K562 (cell line): ENCODE measurements at regions not wholly inside any gene's neighbourhood (a gene's known extent, or its start where the extent isn't known, plus 50 kb on each side); places are given as distances from the start of the nearest gene placed in this dataset.

ENCODE experiments used
- ATAC-seq: fragments of 200-7000 bp; cut with Tn5 transposase; 3 replicates; pipeline ENCODE4 v1.9.1; 2020; ENCODE audit warnings: moderate library complexity
- BruUV-seq: library from RNA; stranded (reverse); fragments of 400-500 nt; replicated peaks from 2 replicates; lab custom pipeline; 2021; lab: Mats Ljungman, UMichigan
- CTCF ChIA-PET: fragments of 300-600 bp; formaldehyde crosslinking; extraction: SDS; loops from one replicate; lab custom pipeline; 2021; ENCODE audit warnings: low intra/inter-chr PET ratio; lab: Yijun Ruan, JAX
- POLR2A ChIA-PET: fragments of 300-600, 350-650 bp; sonication (Branson Sonifier 250); formaldehyde crosslinking; extraction: SDS; loops from one replicate; lab custom pipeline; 2021; ENCODE audit warnings: antibody characterized with exemption, inconsistent platforms; lab: Yijun Ruan, JAX
- DNase-seq, 4 experiments: peaks; one replicate each; pipeline versions ENCODE4 v3.0.0 to v3.0.0-alpha.2; 2011 to 2018; ENCODE audit warnings: low spot score in 3 of 4, mixed read lengths in 3 of 4; ENCODE audit errors: extremely low read depth in 1 of 4
- FAIRE-seq: peaks from 2 replicates; lab custom pipeline; 2011; peaks lifted over from hg19 to GRCh38; lab: Jason Lieb, UNC
- H2AFZ ChIP-seq: 2 replicates; pipeline ENCODE4 v1.6.0; 2011; ENCODE audit warnings: low read depth, low read length, control low read depth, inconsistent platforms
- H3K27ac ChIP-seq: fragments of 200-600 bp; 3 replicates; pipeline ENCODE4 v1.8.0; 2011; ENCODE audit warnings: low read depth, mild to moderate bottlenecking, control low read depth, inconsistent platforms, low read length, moderate library complexity, mixed read lengths; ENCODE audit errors: extremely low read depth
- H3K27me3 ChIP-seq, 2 experiments: fragments of 300-600 bp in 1 of 2; 2 replicates in 1 of 2; 3 replicates in 1 of 2; pipeline versions ENCODE4 v1.6.0 to v1.8.0; 2011; ENCODE audit warnings: inconsistent platforms in 2 of 2, low read length in 2 of 2, mild to moderate bottlenecking in 1 of 2, mixed read lengths in 1 of 2, moderate library complexity in 1 of 2; ENCODE audit not compliant: control insufficient read depth in 2 of 2, insufficient read depth in 2 of 2
- H3K36me3 ChIP-seq: fragments of 300-600 bp; 3 replicates; pipeline ENCODE4 v1.8.0; 2011; ENCODE audit warnings: mild to moderate bottlenecking, low read length, inconsistent platforms; ENCODE audit not compliant: control insufficient read depth, insufficient read depth
- H3K4me1 ChIP-seq, 2 experiments: fragments of 200-600 bp in 1 of 2; replicated peaks in 1 of 2; 2 replicates in 1 of 2; 3 replicates in 1 of 2; pipeline versions ENCODE4 v1.5.1 to v1.8.0; 2011; ENCODE audit warnings: inconsistent platforms in 2 of 2, low read length in 2 of 2, mild to moderate bottlenecking in 1 of 2, mixed read lengths in 1 of 2, moderate library complexity in 1 of 2; ENCODE audit not compliant: control insufficient read depth in 2 of 2, insufficient read depth in 2 of 2
- H3K4me2 ChIP-seq: 2 replicates; pipeline ENCODE4 v1.6.1; 2011; ENCODE audit warnings: low read length, control low read depth, inconsistent platforms, mixed read lengths; ENCODE audit not compliant: insufficient read depth
- H3K4me3 ChIP-seq: fragments of 200-600 bp; sonication (generic), shearing (Covaris generic); 2 replicates; pipeline ENCODE4 v1.5.1; 2016; ENCODE audit warnings: control low read depth, inconsistent platforms
- H3K79me2 ChIP-seq: fragments of 200-600 bp; 3 replicates; pipeline ENCODE4 v1.8.0; 2011; ENCODE audit warnings: low read length, inconsistent platforms; ENCODE audit not compliant: control insufficient read depth, insufficient read depth
- H3K9ac ChIP-seq, 2 experiments: 2 replicates each; pipeline versions ENCODE4 v1.6.0 to v1.6.1; 2011; ENCODE audit warnings: low read depth in 2 of 2, low read length in 2 of 2, control low read depth in 1 of 2, inconsistent platforms in 1 of 2, mild to moderate bottlenecking in 1 of 2, mixed read lengths in 1 of 2; ENCODE audit not compliant: insufficient read depth in 1 of 2
- H3K9me1 ChIP-seq: one replicate; pipeline ENCODE4 v1.6.0; 2011; ENCODE audit warnings: inconsistent platforms, mild to moderate bottlenecking, low read length, moderate library complexity; ENCODE audit not compliant: control insufficient read depth, insufficient read depth
- H3K9me3 ChIP-seq: replicated peaks from 2 replicates; pipeline ENCODE4 v1.5.1; 2011; ENCODE audit warnings: low read depth, low read length, inconsistent platforms; ENCODE audit not compliant: control insufficient read depth, insufficient read depth
- H4K20me1 ChIP-seq: replicated peaks from 2 replicates; pipeline ENCODE4 v1.6.1; 2011; ENCODE audit warnings: low read length, inconsistent platforms, mixed read lengths; ENCODE audit not compliant: control insufficient read depth, insufficient read depth
- ARID1B ChIP-seq: fragments of 450-650 bp; IDR thresholded peaks from 2 replicates; pipeline ENCODE4 v1.6.1; 2016; ENCODE audit warnings: antibody characterized with exemption, mild to moderate bottlenecking, inconsistent platforms
- CUX1 ChIP-seq: fragments of 200-800 bp; sonication (Bioruptor generic); IDR thresholded peaks from 2 replicates; pipeline ENCODE4 v1.6.1; 2016; ENCODE audit warnings: missing genetic modification characterization, missing compliant biosample characterization
- KDM2B ChIP-seq: fragments of 250-450 bp; sonication (Bioruptor Pico); IDR thresholded peaks from 2 replicates; pipeline ENCODE4 v1.8.0; 2021; ENCODE audit warnings: mild to moderate bottlenecking, moderate library complexity
- L3MBTL2 ChIP-seq: fragments of 450-650 bp; IDR thresholded peaks from 2 replicates; pipeline ENCODE4 v1.6.1; 2016; ENCODE audit warnings: mild to moderate bottlenecking, moderate library complexity
- MCM3 ChIP-seq: fragments of 450-650 bp; IDR thresholded peaks from 2 replicates; pipeline ENCODE4 v1.6.1; 2016
- MIER1 ChIP-seq: fragments of 450-650 bp; IDR thresholded peaks from 2 replicates; pipeline ENCODE4 v1.6.1; 2016; ENCODE audit warnings: antibody characterized with exemption, mild to moderate bottlenecking, low read depth
- NKRF ChIP-seq: fragments of 450-650 bp; IDR thresholded peaks from 2 replicates; pipeline ENCODE4 v1.6.1; 2016; ENCODE audit warnings: borderline replicate concordance
- SMARCE1 ChIP-seq: fragments of 450-650 bp; IDR thresholded peaks from 2 replicates; pipeline ENCODE4 v1.7.1; 2016; ENCODE audit warnings: mild to moderate bottlenecking
- ZNF224 ChIP-seq: sonication (generic); formaldehyde crosslinking; IDR thresholded peaks from 2 replicates; pipeline ENCODE4 v1.8.0; 2022; ENCODE audit warnings: mild to moderate bottlenecking, missing genetic modification reagents
- WGBS: fragments of 100-300 bp; shearing (Covaris generic); methylation state at CpG from one replicate; pipeline ENCODE4 v1.1.6; 2016; ENCODE audit warnings: low coverage, mixed read lengths; ENCODE audit not compliant: insufficient coverage; ENCODE audit errors: missing lambda C conversion rate; 5-methylcytosine and 5-hydroxymethylcytosine counted together
- in situ Hi-C: fragments of 300-500 bp; cut with MboI; formaldehyde crosslinking; loops from 4 replicates; pipeline ENCODE4 v1.15.0; 2018; ENCODE audit warnings: inconsistent platforms, mixed read lengths
- intact Hi-C: fragments of 100-400 bp; cut with micrococcal nuclease; formaldehyde crosslinking; loops from 2 replicates; pipeline ENCODE4 v1.14.2; 2022
- TF ChIP-seq, protein P1 (sequence below): fragments of 250-450 bp; sonication (Bioruptor Pico); IDR thresholded peaks from 2 replicates; pipeline ENCODE4 v1.8.0; 2022; ENCODE audit warnings: inconsistent platforms, mild to moderate bottlenecking, moderate library complexity, borderline replicate concordance
- TF ChIP-seq, protein P2 (sequence below): fragments of 250-450 bp; sonication (Bioruptor Pico); IDR thresholded peaks from 2 replicates; pipeline ENCODE4 v1.5.0; 2020; ENCODE audit warnings: mild to moderate bottlenecking

DNA sequence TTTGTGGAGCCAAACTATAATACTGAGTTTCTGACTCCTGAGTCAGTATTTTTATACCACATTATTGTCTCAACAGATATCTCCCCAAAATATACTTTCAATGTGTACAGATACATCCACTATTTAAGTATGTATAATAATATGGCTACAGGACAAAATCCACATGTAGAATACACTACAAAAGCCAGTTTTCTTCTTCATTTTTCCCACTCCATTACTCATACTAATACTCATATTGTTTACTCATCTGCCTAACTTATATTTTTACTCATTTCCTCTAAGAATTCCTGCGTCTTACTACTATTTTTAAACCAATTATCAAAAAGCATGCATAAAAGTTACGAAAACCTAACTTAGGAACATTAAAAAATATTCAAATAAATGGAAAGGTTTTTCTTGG, 440.8 kb downstream of the ZNF385D start (continued):
- TF ChIP-seq NKRF (no peak), KDM2B (CRISPR knock-in tag) (no peak), MIER1 (no peak), L3MBTL2 (no peak)
- TF ChIP-seq, protein P1, sequence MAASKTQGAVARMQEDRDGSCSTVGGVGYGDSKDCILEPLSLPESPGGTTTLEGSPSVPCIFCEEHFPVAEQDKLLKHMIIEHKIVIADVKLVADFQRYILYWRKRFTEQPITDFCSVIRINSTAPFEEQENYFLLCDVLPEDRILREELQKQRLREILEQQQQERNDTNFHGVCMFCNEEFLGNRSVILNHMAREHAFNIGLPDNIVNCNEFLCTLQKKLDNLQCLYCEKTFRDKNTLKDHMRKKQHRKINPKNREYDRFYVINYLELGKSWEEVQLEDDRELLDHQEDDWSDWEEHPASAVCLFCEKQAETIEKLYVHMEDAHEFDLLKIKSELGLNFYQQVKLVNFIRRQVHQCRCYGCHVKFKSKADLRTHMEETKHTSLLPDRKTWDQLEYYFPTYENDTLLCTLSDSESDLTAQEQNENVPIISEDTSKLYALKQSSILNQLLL (CRISPR knock-in tag), result no peak

GRCh38 chr3:21297304-21297703, 453.7 kb downstream of the ZNF385D start:
- no peak overlapping the region for H3K27ac ChIP-seq
- no peak overlapping the region for H3K4me2 ChIP-seq
- no peaks in the 10 kb centered on the region; the same call in 1 of the 2 replicates for H3K9me3 ChIP-seq
- H3K27me3 ChIP-seq, result no peaks in the 10 kb centered on the region
- no peak overlapping the region for H2AFZ ChIP-seq
- in situ Hi-C loops, result no loop called here
- H3K4me3 ChIP-seq, result no peak overlapping the region
- intact Hi-C loops, result no loop called here
- 0% methylated on average over 1 of the region's 1 CpG for WGBS
- no peaks in the 10 kb centered on the region for H4K20me1 ChIP-seq
- no peaks in the 10 kb centered on the region for H3K36me3 ChIP-seq
- ChIA-PET POLR2A (no interaction called here), CTCF (no interaction called here)
- no peak overlapping the region for H3K9ac ChIP-seq
- no peak for TF ChIP-seq MCM3
- no peak for TF ChIP-seq SMARCE1
- TF ChIP-seq ARID1B, result no peak
- no peak for TF ChIP-seq ZNF224
- TF ChIP-seq, protein P2, sequence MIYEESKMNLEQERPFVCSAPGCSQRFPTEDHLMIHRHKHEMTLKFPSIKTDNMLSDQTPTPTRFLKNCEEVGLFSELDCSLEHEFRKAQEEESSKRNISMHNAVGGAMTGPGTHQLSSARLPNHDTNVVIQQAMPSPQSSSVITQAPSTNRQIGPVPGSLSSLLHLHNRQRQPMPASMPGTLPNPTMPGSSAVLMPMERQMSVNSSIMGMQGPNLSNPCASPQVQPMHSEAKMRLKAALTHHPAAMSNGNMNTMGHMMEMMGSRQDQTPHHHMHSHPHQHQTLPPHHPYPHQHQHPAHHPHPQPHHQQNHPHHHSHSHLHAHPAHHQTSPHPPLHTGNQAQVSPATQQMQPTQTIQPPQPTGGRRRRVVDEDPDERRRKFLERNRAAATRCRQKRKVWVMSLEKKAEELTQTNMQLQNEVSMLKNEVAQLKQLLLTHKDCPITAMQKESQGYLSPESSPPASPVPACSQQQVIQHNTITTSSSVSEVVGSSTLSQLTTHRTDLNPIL (CRISPR knock-in tag), result no peak
- TF ChIP-seq CUX1, result no peak
- DNase-seq (no peak), FAIRE-seq (no peak), ATAC-seq (no peak)
- no TSS peak for BruUV-seq
- no peaks in the 10 kb centered on the region for H3K9me1 ChIP-seq
- H3K4me1 ChIP-seq, result no peaks in the 10 kb centered on the region
- H3K79me2 ChIP-seq, result no peaks in the 10 kb centered on the region
